ENCODE measurements at regions not wholly inside any gene's neighbourhood (a gene's known extent, or its start where the extent isn't known, plus 50 kb on each side); places are given as distances from the start of the nearest gene placed in this dataset.

DNA sequence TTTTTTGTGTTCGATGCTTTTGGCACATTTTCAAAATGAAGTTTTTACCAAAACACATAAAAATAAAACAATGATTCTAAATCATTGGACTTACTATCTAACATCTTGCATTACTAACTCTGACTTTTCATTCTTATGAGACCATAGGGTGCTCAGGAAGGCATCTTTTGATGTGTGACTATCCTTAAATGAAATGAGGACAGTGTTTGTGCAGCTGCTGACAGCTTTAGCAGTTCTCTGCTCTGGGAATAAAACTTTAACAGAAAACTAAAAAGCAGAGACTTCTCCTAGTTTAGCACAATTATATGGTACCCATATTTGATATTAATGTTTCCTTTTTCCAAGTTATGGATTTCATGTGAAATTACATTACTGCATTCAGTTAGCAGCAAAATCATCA, 471.6 kb downstream of the ARL4A start:
- H3K27me3 ChIP-seq: no peaks in the 10 kb centered on the region
- DNase-seq (ENCODE audit: low spot score in 2 of 2): no peak
- no peaks in the 10 kb centered on the region for H3K9me3 ChIP-seq
- no peaks in the 10 kb centered on the region for H3K4me1 ChIP-seq
- H3K4me3 ChIP-seq: no peak overlapping the region
- TF ChIP-seq POLR2AphosphoS5 (IDR thresholded peaks at IDR 0.05) (no peak), EP300 (IDR thresholded peaks at IDR 0.05) (no peak), POLR2A (IDR thresholded peaks at IDR 0.05) (no peak)
- TF ChIP-seq, protein P1, sequence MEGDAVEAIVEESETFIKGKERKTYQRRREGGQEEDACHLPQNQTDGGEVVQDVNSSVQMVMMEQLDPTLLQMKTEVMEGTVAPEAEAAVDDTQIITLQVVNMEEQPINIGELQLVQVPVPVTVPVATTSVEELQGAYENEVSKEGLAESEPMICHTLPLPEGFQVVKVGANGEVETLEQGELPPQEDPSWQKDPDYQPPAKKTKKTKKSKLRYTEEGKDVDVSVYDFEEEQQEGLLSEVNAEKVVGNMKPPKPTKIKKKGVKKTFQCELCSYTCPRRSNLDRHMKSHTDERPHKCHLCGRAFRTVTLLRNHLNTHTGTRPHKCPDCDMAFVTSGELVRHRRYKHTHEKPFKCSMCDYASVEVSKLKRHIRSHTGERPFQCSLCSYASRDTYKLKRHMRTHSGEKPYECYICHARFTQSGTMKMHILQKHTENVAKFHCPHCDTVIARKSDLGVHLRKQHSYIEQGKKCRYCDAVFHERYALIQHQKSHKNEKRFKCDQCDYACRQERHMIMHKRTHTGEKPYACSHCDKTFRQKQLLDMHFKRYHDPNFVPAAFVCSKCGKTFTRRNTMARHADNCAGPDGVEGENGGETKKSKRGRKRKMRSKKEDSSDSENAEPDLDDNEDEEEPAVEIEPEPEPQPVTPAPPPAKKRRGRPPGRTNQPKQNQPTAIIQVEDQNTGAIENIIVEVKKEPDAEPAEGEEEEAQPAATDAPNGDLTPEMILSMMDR (IDR thresholded peaks at IDR 0.05): no peak
- no peaks in the 10 kb centered on the region for H3K36me3 ChIP-seq
- H3K27ac ChIP-seq: no peak overlapping the region
- WGBS: 46% methylated on average over 1 of the region's 1 CpG

DNA sequence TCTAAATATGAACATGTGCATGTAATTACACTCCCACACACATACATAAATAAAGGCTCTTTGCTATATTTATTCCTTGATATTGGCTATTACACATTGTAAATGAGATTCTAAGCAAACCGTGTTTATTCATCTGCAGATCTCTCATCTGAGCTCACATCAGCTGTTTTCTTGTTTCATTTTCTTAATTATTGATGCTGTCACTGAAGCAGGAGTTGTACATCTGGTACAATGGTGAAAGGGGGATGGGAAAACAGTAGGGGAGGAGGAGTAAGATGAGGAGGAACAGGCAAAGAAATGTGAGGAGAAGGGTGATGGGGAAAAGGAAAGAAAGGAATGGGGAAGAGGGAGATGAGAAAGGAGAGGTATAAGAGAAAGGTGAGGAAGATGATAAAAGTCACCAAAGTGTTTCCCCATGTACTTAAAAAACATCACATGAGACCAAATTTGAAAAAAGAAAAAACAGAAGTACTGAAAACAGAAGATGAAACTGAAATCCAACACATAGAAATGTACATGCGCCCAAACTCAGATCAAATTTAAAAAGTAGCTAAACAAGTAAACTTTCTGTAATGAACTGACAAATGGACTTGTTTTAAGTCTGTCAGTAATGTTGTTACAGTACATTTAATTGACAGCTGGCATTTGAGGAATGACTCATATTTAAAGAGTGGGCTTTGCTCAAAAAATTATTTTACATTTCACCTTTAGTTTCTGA, 472.2 kb downstream of the ARL4A start:
- no peak for DNase-seq (ENCODE audit: low spot score in 2 of 2)
- Histone ChIP-seq H3K9me3 (no peaks in the 10 kb centered on the region), H3K27me3 (no peaks in the 10 kb centered on the region), H3K36me3 (no peaks in the 10 kb centered on the region), H3K27ac (no peak overlapping the region), H3K4me1 (no peaks in the 10 kb centered on the region), H3K4me3 (no peak overlapping the region)
- WGBS: 73% methylated on average over 2 of the region's 2 CpGs
- TF ChIP-seq, protein P1 (IDR thresholded peaks at IDR 0.05): no peak
- TF ChIP-seq POLR2A (IDR thresholded peaks at IDR 0.05): no peak
- no peak for TF ChIP-seq POLR2AphosphoS5 (IDR thresholded peaks at IDR 0.05)
- no peak for TF ChIP-seq EP300 (IDR thresholded peaks at IDR 0.05)

DNA sequence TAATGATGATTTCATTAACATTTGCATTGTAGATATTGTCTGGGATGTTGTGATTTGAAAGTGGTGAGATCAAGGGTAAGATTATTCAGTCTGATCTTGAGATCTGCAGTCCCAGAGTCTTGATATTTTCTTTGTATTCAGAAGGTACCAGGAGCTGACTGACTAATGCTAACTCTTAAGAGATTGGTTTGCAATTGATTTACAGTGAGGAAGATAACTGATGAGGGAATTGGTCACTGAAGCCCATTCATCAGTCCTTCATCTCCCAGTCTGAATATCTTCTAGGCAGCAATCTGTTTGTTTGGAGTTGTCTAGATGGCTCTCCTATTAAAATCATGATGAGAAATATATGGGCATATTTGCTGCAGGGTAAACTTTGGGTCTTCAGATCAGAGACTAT, 473.7 kb downstream of the ARL4A start:
- DNase-seq (ENCODE audit: low spot score in 2 of 2): no peak
- Histone ChIP-seq H3K27me3 (no peaks in the 10 kb centered on the region), H3K36me3 (no peaks in the 10 kb centered on the region), H3K27ac (no peak overlapping the region), H3K4me1 (no peaks in the 10 kb centered on the region), H3K9me3 (no peaks in the 10 kb centered on the region), H3K4me3 (no peak overlapping the region)
- TF ChIP-seq, protein P1 (IDR thresholded peaks at IDR 0.05): no peak

DNA sequence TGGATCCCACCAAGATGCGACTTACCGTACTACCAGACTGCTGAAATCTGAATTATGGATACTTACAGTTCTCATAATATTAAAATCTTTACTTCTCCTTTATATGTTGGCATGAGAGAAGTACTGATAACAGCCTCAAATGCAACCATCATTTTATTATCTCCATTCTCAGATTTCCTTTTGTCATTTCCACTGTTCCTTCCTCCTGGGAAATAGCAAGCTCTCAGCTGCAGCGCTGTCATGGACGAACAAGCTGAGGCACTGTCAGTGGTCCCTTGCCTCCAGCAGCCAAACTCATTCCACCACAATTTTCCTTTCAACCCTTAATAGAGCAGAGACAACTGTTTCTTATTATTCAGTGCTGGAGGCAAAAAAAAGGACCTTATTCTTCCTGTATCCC, 478.4 kb downstream of the ARL4A start:
- Histone ChIP-seq H3K27ac (no peak overlapping the region), H3K9me3 (no peaks in the 10 kb centered on the region), H3K27me3 (no peaks in the 10 kb centered on the region), H3K4me3 (no peak overlapping the region), H3K4me1 (no peaks in the 10 kb centered on the region), H3K36me3 (no peaks in the 10 kb centered on the region)
- DNase-seq (ENCODE audit: low spot score in 2 of 2): no peak
- 70% methylated on average over 4 of the region's 4 CpGs for WGBS
- TF ChIP-seq, protein P1 (IDR thresholded peaks at IDR 0.05): no peak
- no peak for TF ChIP-seq EP300 (IDR thresholded peaks at IDR 0.05)
- TF ChIP-seq POLR2AphosphoS5 (IDR thresholded peaks at IDR 0.05): no peak
- no peak for TF ChIP-seq POLR2A (IDR thresholded peaks at IDR 0.05)

DNA sequence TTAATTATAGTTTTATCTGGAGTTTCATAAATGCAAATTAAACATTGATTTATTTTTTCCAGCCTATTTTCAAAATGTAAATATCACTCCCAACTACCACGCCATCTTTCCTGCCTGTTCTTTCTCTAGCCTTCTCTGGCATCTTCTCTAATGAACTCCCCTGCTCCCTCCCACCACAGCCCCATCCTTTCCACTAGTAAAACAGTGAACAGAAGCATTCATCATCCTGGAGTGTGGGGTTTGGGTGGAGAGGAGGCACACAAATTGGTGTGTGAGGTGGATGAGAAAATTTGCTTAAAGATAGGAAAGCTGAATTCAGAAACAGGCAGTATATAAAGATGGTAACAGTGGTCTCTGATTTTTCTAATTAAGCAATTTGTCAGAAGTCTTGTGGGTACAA, 479.4 kb downstream of the ARL4A start:
- Histone ChIP-seq H3K4me1 (no peaks in the 10 kb centered on the region), H3K4me3 (no peak overlapping the region), H3K27ac (no peak overlapping the region), H3K9me3 (no peaks in the 10 kb centered on the region), H3K36me3 (no peaks in the 10 kb centered on the region), H3K27me3 (no peaks in the 10 kb centered on the region)
- no peak for TF ChIP-seq EP300 (IDR thresholded peaks at IDR 0.05)
- no peak for TF ChIP-seq POLR2AphosphoS5 (IDR thresholded peaks at IDR 0.05)
- TF ChIP-seq, protein P1 (IDR thresholded peaks at IDR 0.05): no peak
- no peak for TF ChIP-seq POLR2A (IDR thresholded peaks at IDR 0.05)
- 93% methylated on average over 1 of the region's 1 CpG for WGBS
- no peak for DNase-seq (ENCODE audit: low spot score in 2 of 2)

All from suprapubic skin (tissue), 4 donors.